IMR-90 (cell line): ENCODE measurements at regions not wholly inside any gene's neighbourhood (a gene's known extent, or its start where the extent isn't known, plus 50 kb on each side); places are given as distances from the start of the nearest gene placed in this dataset.

ENCODE experiments used
- FOS ChIP-seq: fragments of 150-350 bp; IDR thresholded peaks from 2 replicates; pipeline ENCODE4 v1.6.1; 2016; ENCODE audit warnings: low read depth, low read length
- POLR2A ChIP-seq: IDR thresholded peaks from 2 replicates; pipeline ENCODE4 v1.6.1; 2012; ENCODE audit warnings: mild to moderate bottlenecking, low read depth, low read length
- TF ChIP-seq, protein P1 (sequence below): conservative IDR thresholded peaks from 2 replicates; pipeline ENCODE4 v1.5.1; 2012; ENCODE audit warnings: mild to moderate bottlenecking, low read depth, low read length, improper control_type of control experiment

DNA sequence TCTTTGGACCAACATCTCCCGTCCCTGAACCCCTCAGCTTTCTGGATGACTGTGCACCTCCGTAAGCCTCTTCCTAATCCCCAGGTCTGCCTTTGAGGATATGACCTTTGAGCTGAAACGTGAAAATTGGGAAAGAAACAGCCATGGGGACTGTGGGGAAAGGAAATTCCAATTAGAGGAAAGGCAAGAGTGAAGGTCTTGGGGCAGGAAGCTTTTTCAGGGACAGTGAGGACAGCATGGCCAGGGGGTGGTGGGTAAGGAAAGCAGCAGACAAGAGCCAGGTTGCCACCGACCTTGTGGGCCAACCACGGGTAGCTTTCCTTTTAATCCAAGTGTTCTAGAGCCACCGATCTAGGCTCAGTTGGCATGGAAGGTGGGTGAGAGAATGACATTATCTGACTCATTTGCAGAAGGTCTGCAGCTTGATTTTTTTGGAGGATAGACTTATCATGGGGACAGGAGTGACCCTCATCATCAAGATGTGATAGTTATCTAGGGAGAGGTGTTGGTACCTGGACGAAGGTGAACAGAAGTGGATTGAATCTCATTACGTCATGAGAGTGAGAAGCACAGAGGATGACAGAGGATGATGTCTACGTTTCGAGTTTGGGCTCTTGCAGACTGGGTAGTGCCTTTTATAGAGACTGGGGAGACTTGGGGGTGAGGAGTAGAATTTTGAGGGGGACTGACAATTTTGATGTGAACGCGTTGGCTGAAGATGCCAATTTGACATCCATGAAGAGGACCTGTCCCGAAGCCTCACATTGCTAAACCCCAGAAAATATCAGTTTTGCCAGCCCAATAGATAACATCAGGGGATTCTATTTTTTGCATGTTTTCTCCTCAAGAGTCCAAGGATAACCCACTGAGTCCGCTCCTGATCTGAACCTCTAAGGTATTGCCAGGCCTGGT is 136.7 kb upstream of the PEG3 start:
- TF ChIP-seq POLR2A (no peak), FOS (no peak)
- TF ChIP-seq, protein P1, sequence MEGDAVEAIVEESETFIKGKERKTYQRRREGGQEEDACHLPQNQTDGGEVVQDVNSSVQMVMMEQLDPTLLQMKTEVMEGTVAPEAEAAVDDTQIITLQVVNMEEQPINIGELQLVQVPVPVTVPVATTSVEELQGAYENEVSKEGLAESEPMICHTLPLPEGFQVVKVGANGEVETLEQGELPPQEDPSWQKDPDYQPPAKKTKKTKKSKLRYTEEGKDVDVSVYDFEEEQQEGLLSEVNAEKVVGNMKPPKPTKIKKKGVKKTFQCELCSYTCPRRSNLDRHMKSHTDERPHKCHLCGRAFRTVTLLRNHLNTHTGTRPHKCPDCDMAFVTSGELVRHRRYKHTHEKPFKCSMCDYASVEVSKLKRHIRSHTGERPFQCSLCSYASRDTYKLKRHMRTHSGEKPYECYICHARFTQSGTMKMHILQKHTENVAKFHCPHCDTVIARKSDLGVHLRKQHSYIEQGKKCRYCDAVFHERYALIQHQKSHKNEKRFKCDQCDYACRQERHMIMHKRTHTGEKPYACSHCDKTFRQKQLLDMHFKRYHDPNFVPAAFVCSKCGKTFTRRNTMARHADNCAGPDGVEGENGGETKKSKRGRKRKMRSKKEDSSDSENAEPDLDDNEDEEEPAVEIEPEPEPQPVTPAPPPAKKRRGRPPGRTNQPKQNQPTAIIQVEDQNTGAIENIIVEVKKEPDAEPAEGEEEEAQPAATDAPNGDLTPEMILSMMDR, result no peak
